Testis (tissue), 2 donors: ENCODE measurements at regions not wholly inside any gene's neighbourhood (a gene's known extent, or its start where the extent isn't known, plus 50 kb on each side); places are given as distances from the start of the nearest gene placed in this dataset.

ENCODE experiments used
- DNase-seq: peaks from one replicate; pipeline ENCODE4 v3.0.0-alpha.2; 2019
- H3K27ac ChIP-seq, 2 donors: fragments of 200-600 bp; sonication (generic); one replicate each; pipeline ENCODE4 v1.5.1; 2019
- H3K27me3 ChIP-seq: fragments of 200-600 bp; sonication (generic); one replicate; pipeline ENCODE4 v1.5.1; 2019
- H3K36me3 ChIP-seq: fragments of 200-600 bp; sonication (generic); one replicate; pipeline ENCODE4 v1.5.1; 2017; ENCODE audit warnings: low read depth; ENCODE audit errors: missing control alignments
- H3K4me1 ChIP-seq: fragments of 200-600 bp; sonication (generic); one replicate; pipeline ENCODE4 v1.5.1; 2019
- H3K4me3 ChIP-seq, 2 donors: fragments of 200-600 bp; sonication (generic); one replicate each; pipeline ENCODE4 v1.5.1; 2017 to 2019
- H3K9me3 ChIP-seq: fragments of 200-600 bp; sonication (generic); one replicate; pipeline ENCODE4 v1.5.1; 2017
- CTCF ChIP-seq, 3 experiments: fragments of 450-650 bp in 2 of 3; fragments of 200-600 bp in 1 of 3; sonication (generic) in 1 of 3; IDR thresholded peaks; one replicate each; pipeline ENCODE4 v1.5.1; 2016 to 2019; ENCODE audit warnings: antibody characterized with exemption in 3 of 3, mild to moderate bottlenecking in 2 of 3, moderate library complexity in 1 of 3
- POLR2A ChIP-seq: fragments of 450-650 bp; IDR thresholded peaks from one replicate; pipeline ENCODE4 v1.6.1; 2017; ENCODE audit warnings: antibody characterized with exemption, mild to moderate bottlenecking, moderate library complexity
- whole genome bisulfite sequencing, 2 donors: methylation state at CpG; one replicate each; pipeline ENCODE4 v1.1.5; 2018; 5-methylcytosine and 5-hydroxymethylcytosine counted together
- intact Hi-C: fragments of 100-400 bp; cut with DNase I; formaldehyde crosslinking; loops from one replicate; pipeline ENCODE4 v1.15.1; 2023; ENCODE audit warnings: low total_unique reads

GRCh38 chr11:38723361-38723760, 2125.3 kb upstream of the RAG2 start:
- WGBS, 2 donors: 70 to 86% methylated on average over 1 of the region's 1 CpG

GRCh38 chr11:38721586-38722315, 2123.7 kb upstream of the RAG2 start:
- H3K9me3 ChIP-seq: no peaks in the 10 kb centered on the region

More at GRCh38 chr11:38723361-38723760, 2125.3 kb upstream of the RAG2 start:
- H3K9me3 ChIP-seq: no peaks in the 10 kb centered on the region
- TF ChIP-seq POLR2A (no peak), CTCF (IDR thresholded peaks at IDR 0.05) (no peak)
- no peaks in the 10 kb centered on the region for H3K4me1 ChIP-seq
- intact Hi-C loops: no loop called here
- no peak overlapping the region for H3K27ac ChIP-seq
- no peak for DNase-seq
- H3K27me3 ChIP-seq: no peaks in the 10 kb centered on the region
- no peaks in the 10 kb centered on the region for H3K36me3 ChIP-seq
- no peak overlapping the region for H3K4me3 ChIP-seq

GRCh38 chr11:38718659-38719058, 2120.6 kb upstream of the RAG2 start:
- Histone ChIP-seq H3K9me3 (no peaks in the 10 kb centered on the region), H3K27ac (no peak overlapping the region), H3K4me3 (no peak overlapping the region), H3K4me1 (no peaks in the 10 kb centered on the region), H3K36me3 (no peaks in the 10 kb centered on the region), H3K27me3 (no peaks in the 10 kb centered on the region)
- TF ChIP-seq POLR2A: no peak
- TF ChIP-seq CTCF (IDR thresholded peaks at IDR 0.05): no peak
- 22 to 29% methylated on average over 1 of the region's 1 CpG for WGBS, 2 donors
- no peak for DNase-seq
- intact Hi-C loops: no loop called here

More at GRCh38 chr11:38721586-38722315, 2123.7 kb upstream of the RAG2 start:
- WGBS, 2 donors: 59 to 69% methylated on average over 1 of the region's 1 CpG
- no peak for DNase-seq
- intact Hi-C loops: no loop called here
- Histone ChIP-seq H3K27me3 (no peaks in the 10 kb centered on the region), H3K27ac (no peak overlapping the region), H3K36me3 (no peaks in the 10 kb centered on the region), H3K4me3 (no peak overlapping the region), H3K4me1 (no peaks in the 10 kb centered on the region)
- TF ChIP-seq POLR2A (no peak), CTCF (IDR thresholded peaks at IDR 0.05) (no peak)

GRCh38 chr11:38718049-38718448, 2120.0 kb upstream of the RAG2 start:
- Histone ChIP-seq H3K36me3 (no peaks in the 10 kb centered on the region), H3K27ac (no peak overlapping the region), H3K4me1 (no peaks in the 10 kb centered on the region), H3K9me3 (no peaks in the 10 kb centered on the region), H3K27me3 (no peaks in the 10 kb centered on the region), H3K4me3 (no peak overlapping the region)
- TF ChIP-seq CTCF (IDR thresholded peaks at IDR 0.05) (no peak), POLR2A (no peak)
- DNase-seq: no peak
- intact Hi-C loops: no loop called here
- 42 to 44% methylated on average over 2 of the region's 2 CpGs for WGBS, 2 donors

- H3K36me3 ChIP-seq: no peaks in the 10 kb centered on the region
- no peaks in the 10 kb centered on the region for H3K4me1 ChIP-seq
- H3K27me3 ChIP-seq: no peaks in the 10 kb centered on the region
- H3K9me3 ChIP-seq: no peaks in the 10 kb centered on the region
- intact Hi-C loops: no loop called here
- H3K27ac ChIP-seq: no peak overlapping the region
- TF ChIP-seq POLR2A (no peak), CTCF (IDR thresholded peaks at IDR 0.05) (no peak)
- no peak overlapping the region for H3K4me3 ChIP-seq
- DNase-seq: no peak
Observed at GRCh38 chr11:38711110-38711509, 2113.1 kb upstream of the RAG2 start.
